Central memory CD8-positive, alpha-beta T cell (primary cell): ENCODE measurements at regions not wholly inside any gene's neighbourhood (a gene's known extent, or its start where the extent isn't known, plus 50 kb on each side); places are given as distances from the start of the nearest gene placed in this dataset.

Experiments used
- ATAC-seq: fragments of 150-1000 bp; cut with Tn5 transposase; replicated peaks from 2 replicates; pipeline ENCODE4 v1.10.0; 2022; ENCODE audit warnings: mild to moderate bottlenecking, moderate FRiP score, moderate number of reproducible peaks; ENCODE audit not compliant: poor library complexity, severe bottlenecking; ENCODE audit errors: extremely low read depth
- DNase-seq, 2 donors: peaks; one replicate each; pipeline ENCODE4 v3.0.0; 2021; ENCODE audit warnings: low spot score in 2 of 2
- H3K27ac Mint-ChIP-seq: one replicate; pipeline ENCODE4 v1.8.0; 2022; ENCODE audit warnings: low read depth, mild to moderate bottlenecking, moderate library complexity, mixed read lengths
- H3K27me3 Mint-ChIP-seq: one replicate; pipeline ENCODE4 v1.8.0; 2022; ENCODE audit warnings: mixed read lengths
- H3K36me3 Mint-ChIP-seq: one replicate; pipeline ENCODE4 v1.8.0; 2022; ENCODE audit warnings: mild to moderate bottlenecking, moderate library complexity, mixed read lengths; ENCODE audit not compliant: insufficient read depth
- H3K4me1 Mint-ChIP-seq: one replicate; pipeline ENCODE4 v1.8.0; 2022; ENCODE audit warnings: mixed read lengths
- H3K4me3 Mint-ChIP-seq: one replicate; pipeline ENCODE4 v1.8.0; 2022; ENCODE audit warnings: mild to moderate bottlenecking, moderate library complexity, mixed read lengths
- H3K9me3 Mint-ChIP-seq: one replicate; pipeline ENCODE4 v1.8.0; 2022; ENCODE audit warnings: mixed read lengths

GRCh38 chr16:79270011-79270410 is 330.5 kb downstream of the MAF start:
- H3K9me3 Mint-ChIP-seq: no peaks in the 10 kb centered on the region
- H3K4me1 Mint-ChIP-seq: peaks cover 74% of the 10 kb centered on the region
- DNase-seq (no peak), ATAC-seq (no peak)
- H3K27me3 Mint-ChIP-seq: no peaks in the 10 kb centered on the region
- H3K27ac Mint-ChIP-seq: peak overlapping the region; percentile 35
- H3K36me3 Mint-ChIP-seq: peaks cover 4% of the 10 kb centered on the region
- H3K4me3 Mint-ChIP-seq: peak overlapping the region; percentile 64

GRCh38 chr16:79269211-79269863 is 331.2 kb downstream of the MAF start:
- no peak for ATAC-seq
- peaks cover 74% of the 10 kb centered on the region for H3K4me1 Mint-ChIP-seq
- H3K36me3 Mint-ChIP-seq: peaks cover 4% of the 10 kb centered on the region
- H3K4me3 Mint-ChIP-seq: peak overlapping the region; percentile 64
- no peaks in the 10 kb centered on the region for H3K27me3 Mint-ChIP-seq
- H3K27ac Mint-ChIP-seq: no peak overlapping the region
- DNase-seq: no peak
- no peaks in the 10 kb centered on the region for H3K9me3 Mint-ChIP-seq

- peaks cover 4% of the 10 kb centered on the region for H3K36me3 Mint-ChIP-seq
- H3K27me3 Mint-ChIP-seq: no peaks in the 10 kb centered on the region
- no peaks in the 10 kb centered on the region for H3K9me3 Mint-ChIP-seq
- peaks cover 64% of the 10 kb centered on the region for H3K4me1 Mint-ChIP-seq
- H3K27ac Mint-ChIP-seq: no peak overlapping the region
- no peak for DNase-seq
- H3K4me3 Mint-ChIP-seq: no peak overlapping the region
- no peak for ATAC-seq
Observed at GRCh38 chr16:79267781-79268180, 332.8 kb downstream of the MAF start.

GRCh38 chr16:79267146-79267545 is 333.4 kb downstream of the MAF start:
- DNase-seq (no peak), ATAC-seq (no peak)
- H3K4me3 Mint-ChIP-seq: no peak overlapping the region
- peaks cover 58% of the 10 kb centered on the region for H3K4me1 Mint-ChIP-seq
- no peaks in the 10 kb centered on the region for H3K9me3 Mint-ChIP-seq
- peak overlapping the region; percentile 16 for H3K27ac Mint-ChIP-seq
- H3K36me3 Mint-ChIP-seq: peaks cover 4% of the 10 kb centered on the region
- H3K27me3 Mint-ChIP-seq: no peaks in the 10 kb centered on the region

- Mint-ChIP-seq H3K4me3 (no peak overlapping the region), H3K27ac (no peak overlapping the region), H3K36me3 (peaks cover 1% of the 10 kb centered on the region), H3K9me3 (no peaks in the 10 kb centered on the region), H3K4me1 (peaks cover 47% of the 10 kb centered on the region), H3K27me3 (no peaks in the 10 kb centered on the region)
- ATAC-seq (no peak), DNase-seq (no peak)
Observed at GRCh38 chr16:79265701-79266100, 334.8 kb downstream of the MAF start.

GRCh38 chr16:79265196-79265595 is 335.3 kb downstream of the MAF start:
- H3K36me3 Mint-ChIP-seq: peaks cover 1% of the 10 kb centered on the region
- no peak for ATAC-seq
- H3K4me3 Mint-ChIP-seq: no peak overlapping the region
- H3K27me3 Mint-ChIP-seq: no peaks in the 10 kb centered on the region
- H3K9me3 Mint-ChIP-seq: no peaks in the 10 kb centered on the region
- no peak overlapping the region for H3K27ac Mint-ChIP-seq
- H3K4me1 Mint-ChIP-seq: peaks cover 44% of the 10 kb centered on the region
- no peak for DNase-seq

- no peak for ATAC-seq
- Mint-ChIP-seq H3K4me1 (peaks cover 36% of the 10 kb centered on the region), H3K4me3 (no peak overlapping the region), H3K36me3 (no peaks in the 10 kb centered on the region), H3K9me3 (no peaks in the 10 kb centered on the region), H3K27ac (no peak overlapping the region), H3K27me3 (no peaks in the 10 kb centered on the region)
- no peak for DNase-seq
Observed at GRCh38 chr16:79264237-79265109, 336.1 kb downstream of the MAF start.

- no peak for ATAC-seq
- Mint-ChIP-seq H3K4me3 (no peak overlapping the region), H3K36me3 (no peaks in the 10 kb centered on the region), H3K27ac (no peak overlapping the region), H3K27me3 (no peaks in the 10 kb centered on the region), H3K4me1 (peaks cover 26% of the 10 kb centered on the region), H3K9me3 (no peaks in the 10 kb centered on the region)
- no peak for DNase-seq
Observed at GRCh38 chr16:79263425-79263824, 337.1 kb downstream of the MAF start.
